DMS 273 (cell line): ENCODE measurements at regions not wholly inside any gene's neighbourhood (a gene's known extent, or its start where the extent isn't known, plus 50 kb on each side); places are given as distances from the start of the nearest gene placed in this dataset.

Experiments
- DNase-seq: peaks from one replicate; lab custom pipeline; 2025; ENCODE audit not compliant: unreplicated experiment; lab: John Stamatoyannopoulos, UW

DNA sequence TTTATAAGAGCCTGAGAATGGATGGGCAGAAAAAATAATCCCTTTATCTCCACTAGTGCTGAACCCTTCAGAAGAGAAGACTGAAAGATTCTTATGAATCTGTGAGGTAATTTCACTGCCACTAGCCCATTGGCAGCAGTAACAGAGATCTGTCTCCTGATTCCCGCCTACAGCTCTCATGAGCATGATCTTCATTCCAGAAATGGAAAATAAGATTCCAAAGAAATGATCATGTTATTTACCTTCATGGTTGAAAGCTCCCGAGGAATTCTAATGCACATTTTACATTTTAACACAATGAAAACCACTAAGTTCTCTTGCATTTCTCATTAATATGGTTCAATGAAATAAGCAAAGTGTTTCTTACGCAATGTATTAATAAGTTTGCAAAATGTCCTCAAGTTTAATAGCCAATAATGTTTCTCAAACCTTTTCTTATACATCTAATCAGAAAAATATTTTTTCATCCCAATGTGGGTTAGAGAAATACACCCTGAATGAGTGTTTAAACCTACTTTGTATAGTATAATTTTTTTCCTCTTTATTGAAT lies 905.6 kb downstream of the TMEM182 start:
- no peak for DNase-seq

DNA sequence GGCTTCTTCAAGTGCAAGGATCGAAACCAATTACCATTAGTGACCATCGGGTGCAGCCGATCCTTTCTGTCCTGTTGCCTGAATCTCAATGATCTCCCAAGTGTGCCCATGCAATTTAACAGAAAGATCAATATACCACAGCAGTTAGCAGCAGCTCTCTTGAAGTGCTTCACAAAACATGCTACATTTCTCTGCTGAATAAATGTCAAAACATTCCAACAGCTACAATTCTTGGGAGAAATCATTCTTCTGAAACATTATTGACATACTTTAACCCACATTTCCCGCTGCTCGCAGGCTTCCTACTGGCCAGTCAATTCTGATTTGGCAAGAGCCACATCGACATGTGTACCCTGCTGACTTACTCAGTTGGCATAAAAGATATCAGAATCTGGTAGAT lies 907.7 kb downstream of the TMEM182 start:
- no peak for DNase-seq
